ENCODE measurements at regions not wholly inside any gene's neighbourhood (a gene's known extent, or its start where the extent isn't known, plus 50 kb on each side); places are given as distances from the start of the nearest gene placed in this dataset.
A peak's percentile ranks its signal among the peaks of the same experiment; 100 is the strongest.

DNA sequence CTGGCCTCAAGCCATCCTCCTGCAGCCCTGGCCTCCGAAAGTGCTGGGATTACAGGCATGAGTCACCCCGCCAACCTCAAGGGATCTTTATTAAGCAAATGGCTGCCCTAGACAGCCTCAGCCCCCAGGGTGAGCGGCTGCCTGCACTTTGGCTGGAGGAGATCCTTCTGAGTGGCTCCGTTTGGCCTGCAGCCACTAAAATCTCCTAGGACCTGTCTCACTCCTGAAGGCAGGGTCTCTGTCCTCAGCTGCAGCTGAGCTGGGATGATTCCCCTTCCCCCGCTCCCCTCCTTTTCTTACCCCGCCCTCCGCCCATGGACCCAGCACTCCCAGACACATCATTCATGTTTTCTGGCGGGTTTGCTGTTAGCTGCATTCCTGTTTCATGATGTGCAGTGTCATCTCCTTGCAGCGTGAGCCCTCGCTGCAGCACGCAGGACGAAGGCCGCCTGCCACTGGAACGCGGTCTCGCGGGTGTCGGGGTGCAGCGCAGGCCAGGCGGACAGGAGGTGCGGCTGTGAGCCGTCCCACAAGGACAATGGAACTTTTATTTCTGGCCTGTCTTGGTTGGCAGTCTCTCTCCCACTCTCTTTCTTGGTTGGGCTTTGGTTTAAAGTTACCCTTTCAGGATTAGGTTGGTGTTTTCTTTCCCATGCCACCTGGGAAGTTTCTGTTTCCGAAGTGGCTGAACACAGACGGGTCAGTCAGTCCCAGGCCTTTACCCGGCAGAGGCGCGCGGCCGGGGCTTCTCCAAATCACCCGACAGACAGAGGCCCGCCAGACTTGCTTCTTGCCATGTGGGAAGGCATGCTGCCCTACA lies 137.1 kb downstream of the FOXD1 start:
- no peaks in the 10 kb centered on the region for H3K9me3 Mint-ChIP-seq

DNA sequence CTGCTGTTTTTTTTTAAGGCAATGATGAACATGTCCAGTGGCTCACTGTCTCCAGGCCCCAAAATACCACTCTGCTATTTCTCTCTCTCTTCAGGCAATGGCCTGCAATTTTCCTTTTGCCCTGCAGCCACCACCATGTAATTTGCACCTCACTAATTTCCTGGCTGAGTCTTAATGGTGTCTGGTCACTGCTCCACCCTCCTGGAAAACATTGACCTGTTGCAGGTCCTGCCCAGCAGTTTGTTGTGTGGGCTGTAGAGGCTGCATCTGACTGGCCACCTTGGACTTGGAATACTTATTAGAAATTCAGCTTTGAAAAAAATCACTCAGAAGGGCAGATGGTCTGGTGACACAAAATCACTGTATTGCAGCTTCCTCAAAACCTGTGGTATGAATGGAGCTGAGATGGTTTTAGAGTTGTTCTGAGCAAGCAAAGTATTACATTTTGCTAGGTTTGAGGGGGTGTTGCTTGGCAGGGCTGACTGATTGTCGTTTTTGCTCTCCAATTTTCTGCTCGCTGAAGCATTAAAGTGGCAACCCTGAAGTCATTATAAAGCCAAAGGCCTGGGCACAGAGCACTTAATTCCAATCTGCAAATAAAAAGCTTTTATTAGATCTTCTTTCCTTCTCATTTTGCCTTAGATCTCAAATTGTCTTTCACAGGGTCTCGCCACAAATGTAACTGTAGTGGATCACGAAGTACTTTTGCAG lies 134.8 kb downstream of the TMEM174 start:
- intact Hi-C loops (cut with micrococcal nuclease) = no loop called here
- H3K36me3 Mint-ChIP-seq (ENCODE audit: low read depth) = peaks cover under 1% of the 10 kb centered on the region

More for the DNA sequence above, 137.1 kb downstream of the FOXD1 start:
- Mint-ChIP-seq H3K36me3 (ENCODE audit: low read depth) (no peaks in the 10 kb centered on the region), H3K4me1 (ENCODE audit: low read depth) (no peaks in the 10 kb centered on the region), H3K4me3 (no peak overlapping the region), H3K27me3 (ENCODE audit: insufficient read depth) (peaks cover 63% of the 10 kb centered on the region), H3K27ac (no peak overlapping the region)
- no peak for DNase-seq (ENCODE audit: low spot score)
- intact Hi-C loops (cut with micrococcal nuclease) = no loop called here

GRCh38 chr5:73306741-73307275 lies 133.8 kb downstream of the TMEM174 start:
- H3K27ac Mint-ChIP-seq = no peak overlapping the region
- H3K4me1 Mint-ChIP-seq (ENCODE audit: low read depth) = no peaks in the 10 kb centered on the region
- no peak for DNase-seq (ENCODE audit: low spot score)
- peaks cover 2% of the 10 kb centered on the region for H3K36me3 Mint-ChIP-seq (ENCODE audit: low read depth)
- peaks cover 66% of the 10 kb centered on the region for H3K27me3 Mint-ChIP-seq (ENCODE audit: insufficient read depth)
- intact Hi-C loops (cut with micrococcal nuclease) = no loop called here
- peaks cover 4% of the 10 kb centered on the region for H3K9me3 Mint-ChIP-seq
- no peak overlapping the region for H3K4me3 Mint-ChIP-seq

More for the DNA sequence above, 134.8 kb downstream of the TMEM174 start:
- no peaks in the 10 kb centered on the region for H3K4me1 Mint-ChIP-seq (ENCODE audit: low read depth)
- H3K4me3 Mint-ChIP-seq = no peak overlapping the region
- no peak for DNase-seq (ENCODE audit: low spot score)
- no peak overlapping the region for H3K27ac Mint-ChIP-seq
- peaks cover 2% of the 10 kb centered on the region for H3K9me3 Mint-ChIP-seq
- peaks cover 65% of the 10 kb centered on the region for H3K27me3 Mint-ChIP-seq (ENCODE audit: insufficient read depth)

- peaks cover 2% of the 10 kb centered on the region for H3K36me3 Mint-ChIP-seq (ENCODE audit: low read depth)
- peaks cover 4% of the 10 kb centered on the region for H3K9me3 Mint-ChIP-seq
- intact Hi-C loops (cut with micrococcal nuclease) = no loop called here
- H3K4me3 Mint-ChIP-seq = no peak overlapping the region
- no peak overlapping the region for H3K27ac Mint-ChIP-seq
- no peak for DNase-seq (ENCODE audit: low spot score)
- H3K4me1 Mint-ChIP-seq (ENCODE audit: low read depth) = no peaks in the 10 kb centered on the region
- peaks cover 65% of the 10 kb centered on the region for H3K27me3 Mint-ChIP-seq (ENCODE audit: insufficient read depth)
Measured at GRCh38 chr5:73306078-73306719, 133.2 kb downstream of the TMEM174 start.

- no peak for DNase-seq (ENCODE audit: low spot score)
- H3K4me3 Mint-ChIP-seq = no peak overlapping the region
- H3K27ac Mint-ChIP-seq = no peak overlapping the region
- H3K27me3 Mint-ChIP-seq (ENCODE audit: insufficient read depth) = peaks cover 72% of the 10 kb centered on the region
- peaks cover 2% of the 10 kb centered on the region for H3K36me3 Mint-ChIP-seq (ENCODE audit: low read depth)
- H3K4me1 Mint-ChIP-seq (ENCODE audit: low read depth) = no peaks in the 10 kb centered on the region
- H3K9me3 Mint-ChIP-seq = peaks cover 4% of the 10 kb centered on the region
- intact Hi-C loops (cut with micrococcal nuclease) = no loop called here
Measured at GRCh38 chr5:73305386-73305785, 132.4 kb downstream of the TMEM174 start.

DNA sequence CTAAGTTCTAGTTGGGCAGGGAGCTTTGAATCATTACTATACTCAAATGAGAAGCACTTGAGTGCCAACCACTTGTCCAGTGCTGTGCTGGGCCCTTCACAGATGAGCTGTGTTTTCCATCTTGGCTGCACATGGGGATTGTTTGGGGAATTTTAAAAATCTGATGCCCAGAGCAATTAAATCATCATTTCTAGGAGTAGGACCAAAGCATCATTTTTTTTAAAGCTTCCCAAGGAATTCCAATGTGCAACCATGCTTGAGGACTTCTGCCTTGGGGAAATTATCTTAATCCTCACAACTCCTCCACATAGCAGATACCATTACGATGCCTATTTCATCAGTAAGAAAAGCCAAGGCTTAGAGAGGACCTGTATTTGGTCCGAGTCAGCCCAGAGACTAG lies 131.4 kb downstream of the TMEM174 start:
- Mint-ChIP-seq H3K4me1 (ENCODE audit: low read depth) (no peaks in the 10 kb centered on the region), H3K4me3 (no peak overlapping the region)
- intact Hi-C loops (cut with micrococcal nuclease) = loop anchor here (5.0 kb wide), 1 partner anchor 182 kb away; the partner anchor contains the start of gene TMEM171

DNA sequence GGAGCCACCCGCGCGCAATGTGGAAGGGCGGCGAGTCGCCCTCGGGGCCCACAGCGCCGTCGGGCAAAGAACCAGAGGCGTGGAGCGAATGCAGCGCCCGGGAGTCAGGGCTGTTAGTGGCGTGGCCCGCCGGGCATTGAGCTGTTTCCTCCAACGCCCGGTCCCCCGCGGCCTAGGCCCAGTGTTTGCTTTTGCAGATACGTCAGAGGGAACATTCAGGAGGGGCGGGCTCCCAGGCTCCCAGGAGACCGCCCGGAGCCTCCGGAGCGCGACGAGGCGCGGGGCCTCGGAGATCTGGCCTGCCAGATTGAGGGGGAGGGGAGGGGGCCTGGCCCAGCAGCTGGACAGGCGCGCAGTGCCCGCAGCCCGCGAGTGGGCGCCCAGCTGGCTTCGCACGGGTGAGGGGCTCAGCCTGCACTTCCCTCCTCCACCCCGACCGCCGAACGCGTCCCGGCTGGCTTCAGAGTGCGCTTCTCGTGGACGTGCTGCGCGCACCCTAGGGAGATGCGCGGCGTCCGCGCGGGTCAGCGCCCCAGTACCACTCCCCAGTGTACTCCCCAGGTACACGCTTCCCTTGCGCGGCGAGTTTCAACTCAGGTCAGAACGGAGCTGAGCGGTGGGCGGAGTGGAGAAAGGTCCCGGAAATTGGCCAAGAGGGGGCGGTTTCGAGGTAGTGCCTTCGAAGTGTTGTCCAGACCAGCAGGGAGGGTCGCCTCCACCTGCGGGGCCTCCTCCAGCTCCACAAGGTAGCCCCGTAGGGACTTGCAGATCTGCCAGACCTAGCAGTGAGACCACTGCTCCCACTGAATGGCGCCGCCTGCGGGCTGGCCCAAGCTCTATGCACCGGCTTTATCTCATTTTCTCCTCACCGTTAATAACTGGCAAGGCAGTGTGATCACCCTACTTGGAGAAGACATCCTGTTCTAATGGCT lies 130.4 kb downstream of the TMEM174 start:
- no peaks in the 10 kb centered on the region for H3K4me1 Mint-ChIP-seq (ENCODE audit: low read depth)
- no peak overlapping the region for H3K27ac Mint-ChIP-seq
- no peak for DNase-seq (ENCODE audit: low spot score)
- intact Hi-C loops (cut with micrococcal nuclease) = loop anchor here (5.0 kb wide), 1 partner anchor 181 kb away; the partner anchor contains the start of gene TMEM171
- no peak overlapping the region for H3K4me3 Mint-ChIP-seq
- peaks cover 4% of the 10 kb centered on the region for H3K9me3 Mint-ChIP-seq
- H3K27me3 Mint-ChIP-seq (ENCODE audit: insufficient read depth) = peaks cover 79% of the 10 kb centered on the region
- H3K36me3 Mint-ChIP-seq (ENCODE audit: low read depth) = peaks cover 4% of the 10 kb centered on the region

More for the DNA sequence above, 131.4 kb downstream of the TMEM174 start:
- Mint-ChIP-seq H3K9me3 (peaks cover 4% of the 10 kb centered on the region), H3K27me3 (ENCODE audit: insufficient read depth) (peaks cover 76% of the 10 kb centered on the region), H3K36me3 (ENCODE audit: low read depth) (peaks cover 2% of the 10 kb centered on the region), H3K27ac (no peak overlapping the region)
- no peak for DNase-seq (ENCODE audit: low spot score)

GRCh38 chr5:73302797-73303147 lies 129.8 kb downstream of the TMEM174 start:
- DNase-seq (ENCODE audit: low spot score) = no peak
- peaks cover 4% of the 10 kb centered on the region for H3K9me3 Mint-ChIP-seq
- peaks cover 79% of the 10 kb centered on the region for H3K27me3 Mint-ChIP-seq (ENCODE audit: insufficient read depth)
- H3K27ac Mint-ChIP-seq = peak overlapping the region; percentile 60
- intact Hi-C loops (cut with micrococcal nuclease) = loop anchor here (5.0 kb wide), 1 partner anchor 180 kb away; the partner anchor contains the start of gene TMEM171
- H3K4me3 Mint-ChIP-seq = no peak overlapping the region
- H3K36me3 Mint-ChIP-seq (ENCODE audit: low read depth) = peaks cover 4% of the 10 kb centered on the region
- no peaks in the 10 kb centered on the region for H3K4me1 Mint-ChIP-seq (ENCODE audit: low read depth)

DNA sequence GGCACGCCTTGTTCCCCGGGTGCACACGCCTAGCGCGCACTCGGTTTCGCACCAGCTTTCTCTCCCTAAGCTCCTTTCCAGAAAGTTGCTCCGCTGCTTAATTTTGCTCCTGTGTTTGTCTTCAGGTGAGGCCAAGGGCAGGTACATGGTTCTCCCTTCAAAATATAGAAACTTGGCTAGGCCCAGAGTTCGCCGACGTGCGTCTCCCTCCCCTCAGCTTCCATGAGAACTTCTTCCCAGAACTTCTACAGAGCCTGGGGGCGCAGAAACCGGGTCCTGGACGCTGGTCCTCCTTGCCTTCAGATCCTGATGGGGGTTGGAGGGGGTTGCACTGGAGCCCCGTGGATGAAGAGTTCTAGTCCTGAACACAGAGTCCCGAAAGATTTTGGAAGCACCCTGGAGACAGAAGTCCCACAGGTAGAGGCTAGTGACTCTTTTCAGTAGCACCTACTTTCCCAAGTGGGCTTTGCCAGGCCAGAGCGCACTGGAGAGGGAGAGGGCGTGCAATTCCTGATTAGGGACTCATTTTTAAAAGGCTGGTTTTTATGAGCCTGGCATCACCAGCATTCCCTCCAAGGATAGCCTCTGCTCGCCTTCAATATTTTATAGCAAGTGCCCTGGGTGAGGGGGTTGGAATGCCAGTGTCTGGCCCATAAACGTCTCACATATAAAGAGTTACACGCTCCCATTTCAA lies 128.4 kb downstream of the TMEM174 start:
- H3K9me3 Mint-ChIP-seq = peaks cover 4% of the 10 kb centered on the region
- DNase-seq (ENCODE audit: low spot score) = no peak
- no peaks in the 10 kb centered on the region for H3K4me1 Mint-ChIP-seq (ENCODE audit: low read depth)
- no peak overlapping the region for H3K27ac Mint-ChIP-seq
- no peak overlapping the region for H3K4me3 Mint-ChIP-seq
- H3K27me3 Mint-ChIP-seq (ENCODE audit: insufficient read depth) = peaks cover 79% of the 10 kb centered on the region
- intact Hi-C loops (cut with micrococcal nuclease) = loop anchor here (2.0 to 5.0 kb wide), 2 partner anchors 79 to 179 kb away; partner anchors contain the start of gene TMEM171
- H3K36me3 Mint-ChIP-seq (ENCODE audit: low read depth) = peaks cover 8% of the 10 kb centered on the region

- Mint-ChIP-seq H3K36me3 (ENCODE audit: low read depth) (peaks cover 8% of the 10 kb centered on the region), H3K4me1 (ENCODE audit: low read depth) (no peaks in the 10 kb centered on the region), H3K4me3 (no peak overlapping the region), H3K27ac (no peak overlapping the region), H3K9me3 (peaks cover 4% of the 10 kb centered on the region), H3K27me3 (ENCODE audit: insufficient read depth) (peaks cover 81% of the 10 kb centered on the region)
- no peak for DNase-seq (ENCODE audit: low spot score)
- intact Hi-C loops (cut with micrococcal nuclease) = loop anchor here (1.0 to 5.0 kb wide), 3 partner anchors 80 to 178 kb away; partner anchors contain the start of gene TMEM171
Measured at GRCh38 chr5:73300337-73301207, 127.6 kb downstream of the TMEM174 start.
